A204.1 (cell line): ENCODE measurements at regions not wholly inside any gene's neighbourhood (a gene's known extent, or its start where the extent isn't known, plus 50 kb on each side); places are given as distances from the start of the nearest gene placed in this dataset.

Experiments used
- FAIRE-seq: peaks from 2 replicates; lab custom pipeline; 2012; peaks lifted over from hg19 to GRCh38; lab: Jason Lieb, UNC

GRCh38 chr14:98966475-98967162, 305.4 kb downstream of the BCL11B start:
- no peak for FAIRE-seq

GRCh38 chr14:98974113-98974512, 297.9 kb downstream of the BCL11B start:
- FAIRE-seq, result no peak

- no peak for FAIRE-seq
These were observed 295.7 kb downstream of the BCL11B start for GRCh38 chr14:98976271-98976670.

- peak; percentile 41 for FAIRE-seq
These were observed 294.5 kb downstream of the BCL11B start for GRCh38 chr14:98977451-98977850.

- FAIRE-seq, result no peak
These were observed 289.0 kb downstream of the BCL11B start for GRCh38 chr14:98982986-98983385.

- FAIRE-seq, result no peak
These were observed 287.8 kb downstream of the BCL11B start for GRCh38 chr14:98984027-98984718.

- no peak for FAIRE-seq
These were observed 287.3 kb downstream of the BCL11B start for GRCh38 chr14:98984719-98985041.

GRCh38 chr14:98993818-98994217, 278.2 kb downstream of the BCL11B start:
- FAIRE-seq, result no peak

GRCh38 chr14:98994561-98994960, 277.4 kb downstream of the BCL11B start:
- no peak for FAIRE-seq

GRCh38 chr14:98997526-98998205, 274.3 kb downstream of the BCL11B start:
- FAIRE-seq, result no peak

GRCh38 chr14:98999345-98999744, 272.7 kb downstream of the BCL11B start:
- FAIRE-seq, result no peak

GRCh38 chr14:98999901-99000300, 272.1 kb downstream of the BCL11B start:
- no peak for FAIRE-seq

GRCh38 chr14:99001241-99001640, 270.8 kb downstream of the BCL11B start:
- no peak for FAIRE-seq

GRCh38 chr14:99003646-99004045, 268.4 kb downstream of the BCL11B start:
- FAIRE-seq, result no peak

- FAIRE-seq, result no peak
These were observed 267.9 kb downstream of the BCL11B start for GRCh38 chr14:99004112-99004511.

- FAIRE-seq, result no peak
These were observed 265.7 kb downstream of the BCL11B start for GRCh38 chr14:99006276-99006675.

GRCh38 chr14:99007795-99008194, 264.2 kb downstream of the BCL11B start:
- FAIRE-seq, result no peak

- no peak for FAIRE-seq
These were observed 262.1 kb downstream of the BCL11B start for GRCh38 chr14:99009871-99010270.

GRCh38 chr14:99011385-99011784, 260.6 kb downstream of the BCL11B start:
- no peak for FAIRE-seq

GRCh38 chr14:99012703-99013102, 259.3 kb downstream of the BCL11B start:
- no peak for FAIRE-seq

- no peak for FAIRE-seq
These were observed 256.2 kb downstream of the BCL11B start for GRCh38 chr14:99015833-99016232.

- FAIRE-seq, result no peak
These were observed 248.6 kb downstream of the BCL11B start for GRCh38 chr14:99023371-99023770.

- no peak for FAIRE-seq
These were observed 247.1 kb downstream of the BCL11B start for GRCh38 chr14:99024926-99025325.

- FAIRE-seq, result no peak
These were observed 246.6 kb downstream of the BCL11B start for GRCh38 chr14:99025418-99025817.
